ENCODE measurements at regions not wholly inside any gene's neighbourhood (a gene's known extent, or its start where the extent isn't known, plus 50 kb on each side); places are given as distances from the start of the nearest gene placed in this dataset.

DNA sequence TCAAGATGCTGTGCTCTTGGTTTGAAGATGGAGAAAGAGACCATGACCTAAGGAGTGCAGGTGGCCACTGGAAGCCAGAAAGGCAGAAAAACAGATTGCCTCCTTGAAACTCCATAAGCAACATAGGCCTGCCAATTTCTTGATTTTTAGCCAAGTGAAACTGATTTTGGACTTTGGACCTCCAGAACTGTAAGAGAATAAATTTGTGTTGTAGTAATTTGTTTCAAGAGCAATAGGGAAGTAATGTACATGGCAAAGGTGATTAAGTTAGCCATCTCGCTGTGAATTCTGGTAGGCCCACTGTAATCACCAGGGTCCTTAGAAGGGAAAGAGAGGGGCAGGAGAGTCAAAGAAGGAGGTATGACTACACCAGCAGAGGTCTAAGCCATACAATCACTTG, 238.8 kb downstream of the CNTN3 start:
- DNase-seq (ENCODE audit: low read depth): no peak
- H3K4me3 ChIP-seq (ENCODE audit: low read depth, low read length): no peak overlapping the region
- TF ChIP-seq POLR2A (IDR thresholded peaks at IDR 0.05; ENCODE audit: extremely low read depth, insufficient read length) (no peak), MYC (IDR thresholded peaks at IDR 0.05; ENCODE audit: low read depth, low read length) (no peak)
- TF ChIP-seq, protein P1, sequence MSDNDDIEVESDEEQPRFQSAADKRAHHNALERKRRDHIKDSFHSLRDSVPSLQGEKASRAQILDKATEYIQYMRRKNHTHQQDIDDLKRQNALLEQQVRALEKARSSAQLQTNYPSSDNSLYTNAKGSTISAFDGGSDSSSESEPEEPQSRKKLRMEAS (IDR thresholded peaks at IDR 0.05; ENCODE audit: low read depth, low read length): no peak
- TF ChIP-seq, protein P2, sequence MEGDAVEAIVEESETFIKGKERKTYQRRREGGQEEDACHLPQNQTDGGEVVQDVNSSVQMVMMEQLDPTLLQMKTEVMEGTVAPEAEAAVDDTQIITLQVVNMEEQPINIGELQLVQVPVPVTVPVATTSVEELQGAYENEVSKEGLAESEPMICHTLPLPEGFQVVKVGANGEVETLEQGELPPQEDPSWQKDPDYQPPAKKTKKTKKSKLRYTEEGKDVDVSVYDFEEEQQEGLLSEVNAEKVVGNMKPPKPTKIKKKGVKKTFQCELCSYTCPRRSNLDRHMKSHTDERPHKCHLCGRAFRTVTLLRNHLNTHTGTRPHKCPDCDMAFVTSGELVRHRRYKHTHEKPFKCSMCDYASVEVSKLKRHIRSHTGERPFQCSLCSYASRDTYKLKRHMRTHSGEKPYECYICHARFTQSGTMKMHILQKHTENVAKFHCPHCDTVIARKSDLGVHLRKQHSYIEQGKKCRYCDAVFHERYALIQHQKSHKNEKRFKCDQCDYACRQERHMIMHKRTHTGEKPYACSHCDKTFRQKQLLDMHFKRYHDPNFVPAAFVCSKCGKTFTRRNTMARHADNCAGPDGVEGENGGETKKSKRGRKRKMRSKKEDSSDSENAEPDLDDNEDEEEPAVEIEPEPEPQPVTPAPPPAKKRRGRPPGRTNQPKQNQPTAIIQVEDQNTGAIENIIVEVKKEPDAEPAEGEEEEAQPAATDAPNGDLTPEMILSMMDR (IDR thresholded peaks at IDR 0.05; ENCODE audit: low read depth, low read length): no peak

DNA sequence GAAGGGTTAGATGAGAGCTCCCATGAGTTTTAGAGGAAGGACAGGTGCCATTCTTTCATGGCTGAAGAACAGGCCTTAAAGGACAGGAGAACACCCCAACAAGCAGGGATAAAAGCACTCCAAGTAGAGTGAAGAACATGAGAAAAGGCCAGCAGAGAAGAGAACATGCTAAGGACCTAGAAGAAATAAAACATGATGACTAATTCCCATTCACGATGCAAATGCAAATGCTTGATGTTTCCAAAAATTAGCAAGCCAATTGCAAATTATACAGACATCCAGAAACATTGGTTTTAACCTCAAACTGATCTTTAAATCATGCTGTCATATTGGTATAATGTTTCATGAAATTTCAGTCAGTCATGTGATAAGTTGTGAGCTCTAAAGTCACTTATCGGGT, 241.7 kb downstream of the CNTN3 start:
- no peak for DNase-seq (ENCODE audit: low read depth)
- TF ChIP-seq, protein P2 (IDR thresholded peaks at IDR 0.05; ENCODE audit: low read depth, low read length): no peak
- TF ChIP-seq POLR2A (IDR thresholded peaks at IDR 0.05; ENCODE audit: extremely low read depth, insufficient read length) (no peak), MYC (IDR thresholded peaks at IDR 0.05; ENCODE audit: low read depth, low read length) (no peak)
- TF ChIP-seq, protein P1 (IDR thresholded peaks at IDR 0.05; ENCODE audit: low read depth, low read length): no peak
- no peak overlapping the region for H3K4me3 ChIP-seq (ENCODE audit: low read depth, low read length)

DNA sequence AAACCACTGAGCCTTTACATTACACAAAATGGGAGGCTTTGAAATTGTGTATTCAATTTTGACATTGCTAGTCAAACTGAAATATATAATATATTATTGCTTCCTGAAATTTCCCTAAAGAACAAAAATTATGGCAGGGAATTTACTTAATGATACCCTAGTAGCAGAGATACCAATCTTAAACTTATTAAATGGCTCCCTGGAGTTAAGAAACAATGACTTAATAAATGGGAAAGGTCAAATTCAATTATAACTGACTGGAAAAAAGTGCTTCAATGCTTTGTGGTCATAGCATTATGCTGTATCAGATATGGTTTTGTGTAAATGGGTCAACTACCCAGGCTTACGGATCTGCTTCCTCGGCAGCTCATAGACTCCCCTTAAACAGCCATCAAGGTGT, 244.1 kb downstream of the CNTN3 start:
- no peak overlapping the region for H3K4me3 ChIP-seq (ENCODE audit: low read depth, low read length)
- TF ChIP-seq, protein P1 (IDR thresholded peaks at IDR 0.05; ENCODE audit: low read depth, low read length): no peak
- TF ChIP-seq, protein P2 (IDR thresholded peaks at IDR 0.05; ENCODE audit: low read depth, low read length): no peak
- no peak for TF ChIP-seq POLR2A (IDR thresholded peaks at IDR 0.05; ENCODE audit: extremely low read depth, insufficient read length)
- no peak for DNase-seq (ENCODE audit: low read depth)

- TF ChIP-seq, protein P2 (IDR thresholded peaks at IDR 0.05; ENCODE audit: low read depth, low read length): no peak
- no peak overlapping the region for H3K4me3 ChIP-seq (ENCODE audit: low read depth, low read length)
- DNase-seq (ENCODE audit: low read depth): no peak
These were observed 248.1 kb downstream of the CNTN3 start for GRCh38 chr3:74366331-74366730.

GRCh38 chr3:74363346-74363745, 251.1 kb downstream of the CNTN3 start:
- H3K4me3 ChIP-seq (ENCODE audit: low read depth, low read length): no peak overlapping the region
- TF ChIP-seq POLR2A (IDR thresholded peaks at IDR 0.05; ENCODE audit: extremely low read depth, insufficient read length) (no peak), MYC (IDR thresholded peaks at IDR 0.05; ENCODE audit: low read depth, low read length) (no peak)
- TF ChIP-seq, protein P2 (IDR thresholded peaks at IDR 0.05; ENCODE audit: low read depth, low read length): no peak
- TF ChIP-seq, protein P1 (IDR thresholded peaks at IDR 0.05; ENCODE audit: low read depth, low read length): no peak
- DNase-seq (ENCODE audit: low read depth): no peak

DNA sequence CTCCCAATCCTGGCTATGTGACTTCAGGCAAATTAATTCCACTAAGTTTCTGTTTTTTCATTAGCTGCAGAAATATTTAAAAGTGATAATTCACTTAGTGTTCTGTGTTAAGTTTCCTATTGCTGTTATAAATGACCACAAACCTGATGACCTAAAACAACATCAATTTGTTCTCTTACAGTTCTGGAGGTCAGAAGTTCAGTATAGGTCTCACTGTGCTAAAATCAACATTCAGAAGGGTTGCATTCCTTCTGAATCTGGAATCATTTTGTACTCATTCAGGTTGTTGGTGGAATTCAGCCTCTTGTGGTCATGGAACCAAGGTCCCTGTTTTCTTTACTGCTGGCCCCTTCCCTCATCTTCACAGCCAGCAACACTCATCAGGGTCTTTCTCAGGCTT, 254.1 kb downstream of the CNTN3 start:
- no peak for TF ChIP-seq POLR2A (IDR thresholded peaks at IDR 0.05; ENCODE audit: extremely low read depth, insufficient read length)
- TF ChIP-seq, protein P1 (IDR thresholded peaks at IDR 0.05; ENCODE audit: low read depth, low read length): no peak
- TF ChIP-seq, protein P2 (IDR thresholded peaks at IDR 0.05; ENCODE audit: low read depth, low read length): no peak
- H3K4me3 ChIP-seq (ENCODE audit: low read depth, low read length): no peak overlapping the region
- DNase-seq (ENCODE audit: low read depth): no peak
